ENCODE measurements at regions not wholly inside any gene's neighbourhood (a gene's known extent, or its start where the extent isn't known, plus 50 kb on each side); places are given as distances from the start of the nearest gene placed in this dataset.

DNA sequence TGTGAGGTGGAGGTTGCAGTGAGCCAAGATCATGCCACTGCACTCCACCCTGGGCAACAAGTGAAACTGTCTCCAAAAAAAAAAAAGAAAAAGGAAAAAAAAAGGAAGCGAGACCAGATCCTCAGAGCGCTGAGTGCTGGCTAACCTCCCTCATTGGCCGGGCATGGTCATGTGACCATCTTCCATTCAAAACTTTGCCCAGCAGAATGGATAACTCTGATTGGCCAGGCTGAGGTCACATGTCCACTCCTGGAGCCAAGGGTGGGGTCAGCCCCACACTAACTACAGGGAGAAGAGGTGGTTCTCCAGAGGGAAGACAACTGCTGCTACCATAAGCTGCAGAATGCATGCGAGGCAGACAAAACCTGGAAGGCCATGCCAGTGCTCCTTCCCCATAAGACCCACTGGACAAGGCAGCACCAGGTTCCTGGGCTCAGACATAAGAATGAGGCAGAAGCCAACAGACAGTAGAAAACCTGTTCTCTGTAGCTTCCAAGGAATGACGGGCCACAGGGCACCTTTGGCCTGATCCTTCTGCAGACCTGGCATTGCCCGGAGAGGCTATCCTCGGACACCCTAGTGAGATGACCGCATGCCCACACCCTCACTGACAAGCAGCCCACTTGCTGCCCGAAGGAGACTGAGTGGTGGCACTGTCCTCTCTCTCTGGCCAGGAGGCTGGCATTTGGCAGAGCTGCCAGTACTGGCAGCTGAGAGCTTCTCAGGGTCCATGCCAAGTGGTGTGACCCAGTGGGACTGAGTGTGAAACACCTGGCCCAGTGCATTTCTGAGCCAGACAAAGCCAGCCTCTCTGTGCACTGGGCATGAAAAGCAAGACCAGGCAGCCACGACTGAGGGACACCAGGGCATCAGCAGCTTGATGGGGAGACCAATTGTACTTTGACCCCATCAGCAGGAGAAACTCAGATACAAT lies 311.9 kb upstream of the SULF2 start:
- DNase-seq, result no peak

GRCh38 chr20:48096212-48096875 lies 311.1 kb upstream of the SULF2 start:
- no peak for DNase-seq

DNA sequence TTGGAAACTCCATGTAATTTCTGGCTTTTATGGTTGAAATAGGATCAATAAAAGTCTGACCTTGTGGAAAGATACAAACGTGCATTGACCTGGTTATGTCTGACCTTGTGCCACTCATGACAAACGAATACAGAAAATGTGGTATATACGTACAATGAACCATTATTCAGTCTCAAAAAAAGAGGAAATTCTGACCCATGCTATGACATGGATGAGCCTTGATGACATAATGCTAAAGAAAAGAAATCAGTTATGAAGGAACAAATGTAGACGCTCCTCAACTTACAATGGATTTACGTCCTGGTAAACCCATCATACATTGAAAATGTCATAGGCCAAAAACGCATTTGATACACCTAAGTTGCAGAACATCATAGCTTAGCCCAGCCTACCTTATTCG lies 309.7 kb upstream of the SULF2 start:
- DNase-seq, result no peak

DNA sequence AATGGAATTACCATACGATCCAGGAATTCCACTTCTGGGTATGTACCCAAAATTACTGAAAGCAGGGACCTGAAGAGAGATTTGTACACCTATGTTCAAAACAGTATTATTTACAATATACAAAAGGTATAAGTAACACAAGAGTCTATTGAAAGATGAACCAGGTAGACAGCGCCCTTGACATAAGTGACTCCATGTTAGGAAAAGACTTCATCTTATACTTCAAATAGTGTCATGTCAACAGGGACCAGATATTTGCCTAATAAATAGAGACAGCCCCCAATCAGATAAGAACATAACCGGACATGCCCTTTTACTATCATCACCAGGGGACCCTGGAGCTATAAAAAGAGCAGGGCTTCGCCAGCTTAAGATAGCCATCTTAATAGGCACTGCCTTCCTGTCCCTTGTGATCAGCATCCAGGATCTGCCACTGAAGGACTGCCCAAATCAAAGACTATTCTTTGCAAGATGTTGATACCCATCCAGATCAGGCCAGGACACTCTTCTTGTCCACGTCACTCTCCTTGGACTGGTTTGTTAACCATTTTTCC lies 309.0 kb upstream of the SULF2 start:
- no peak for DNase-seq

GRCh38 chr20:48092596-48093280 lies 307.5 kb upstream of the SULF2 start:
- DNase-seq, result no peak

DNA sequence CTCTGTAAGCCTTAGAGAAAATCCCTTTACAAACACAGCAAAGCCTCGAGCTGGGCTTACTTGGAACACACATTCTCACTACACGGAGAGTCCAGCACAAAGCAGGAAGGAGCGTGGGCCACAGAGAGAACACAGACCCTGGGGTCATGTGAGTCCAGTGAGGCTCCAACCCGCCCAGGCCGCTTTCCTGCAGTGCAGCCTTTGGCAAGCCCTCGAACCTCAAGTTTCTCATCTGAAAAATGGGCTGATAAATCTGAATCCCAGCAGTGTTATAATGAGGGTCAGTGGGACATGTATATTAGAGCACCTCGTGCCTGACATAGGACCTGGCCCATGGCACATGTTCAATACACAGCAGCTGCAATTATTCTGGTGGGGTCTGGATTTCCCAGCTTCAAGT lies 305.5 kb upstream of the SULF2 start:
- DNase-seq, result no peak

DNA sequence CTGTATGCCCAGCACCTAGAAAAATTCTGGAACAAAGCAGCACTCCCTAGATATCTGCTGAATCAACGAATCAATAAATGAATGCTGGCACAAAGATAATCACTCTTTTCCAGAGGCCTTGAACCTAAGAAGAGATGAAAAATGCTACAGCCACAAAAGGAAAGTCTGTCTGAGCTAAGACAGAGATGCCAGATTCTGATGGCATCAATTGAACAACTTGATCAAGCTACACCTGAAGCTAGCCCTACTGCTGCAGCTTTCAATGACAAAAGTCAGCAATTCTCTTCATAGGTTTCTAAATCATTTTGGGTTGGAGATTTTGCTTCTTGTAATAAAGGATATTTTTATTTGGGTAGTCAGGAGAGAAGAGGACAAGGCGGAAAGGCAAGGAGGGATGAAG lies 305.0 kb upstream of the SULF2 start:
- DNase-seq, result no peak

DNA sequence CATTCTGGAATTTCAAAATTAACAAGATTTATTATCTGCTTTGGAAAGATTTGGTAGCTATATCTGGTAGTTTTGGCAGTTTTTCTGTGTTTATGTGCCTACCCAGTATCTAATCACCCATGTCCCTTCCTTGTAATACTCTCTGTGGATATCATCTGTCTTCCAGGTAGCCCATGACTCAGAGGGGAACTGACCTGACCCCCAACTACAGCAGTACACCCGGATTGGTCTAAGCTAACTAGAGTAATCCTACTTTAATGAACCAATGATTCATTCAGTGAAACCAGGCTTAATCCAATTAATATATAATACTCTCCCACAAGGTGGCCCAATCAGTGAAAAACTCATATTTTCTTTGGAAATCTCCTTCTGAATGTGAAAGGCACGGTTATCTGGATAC lies 295.3 kb upstream of the SULF2 start:
- DNase-seq, result no peak

DNA sequence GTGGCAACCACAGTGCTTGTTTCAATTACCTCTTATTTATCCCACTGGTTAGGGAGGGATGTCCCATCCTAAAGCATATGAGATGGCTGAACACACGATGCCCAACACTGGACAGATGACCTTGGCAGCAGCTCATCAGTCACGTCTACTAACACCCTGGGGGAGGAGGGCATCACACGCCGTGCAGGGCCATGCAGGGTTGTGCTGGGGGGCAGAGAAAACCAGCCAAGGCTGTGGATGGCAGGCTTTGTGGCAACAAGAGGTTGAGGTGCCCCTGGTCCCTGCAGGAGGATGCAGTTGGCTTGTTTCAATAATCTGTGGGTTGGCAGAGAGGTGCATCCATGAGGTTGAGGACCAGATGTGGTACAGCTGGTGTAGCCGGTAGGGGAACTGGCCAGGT lies 293.7 kb upstream of the SULF2 start:
- no peak for DNase-seq

DNA sequence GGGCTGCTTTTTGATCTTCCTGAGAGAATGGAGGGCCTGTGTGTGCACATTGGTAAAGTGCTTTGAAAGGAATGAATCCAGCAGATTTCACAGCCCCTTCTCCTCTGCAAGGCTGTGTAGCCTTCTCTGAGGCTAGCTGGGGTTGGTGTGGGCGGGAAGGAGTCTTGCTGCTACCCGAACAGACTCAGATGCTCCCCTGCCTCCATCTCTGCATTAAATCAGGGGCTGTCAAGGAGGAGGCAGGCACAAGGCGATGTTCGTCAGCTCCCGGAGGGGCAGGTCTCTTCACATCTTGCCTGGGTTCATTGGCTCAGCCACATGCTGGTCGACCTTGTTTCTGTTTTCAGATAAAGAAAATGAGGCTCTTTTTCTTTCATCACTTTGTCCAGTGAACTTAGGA lies 291.5 kb upstream of the SULF2 start:
- no peak for DNase-seq

- DNase-seq, result no peak
Measured at GRCh38 chr20:48076247-48076646, 291.0 kb upstream of the SULF2 start.

GRCh38 chr20:48075591-48076174 lies 290.4 kb upstream of the SULF2 start:
- no peak for DNase-seq

GRCh38 chr20:48070991-48071652 lies 285.8 kb upstream of the SULF2 start:
- DNase-seq, result no peak

- no peak for DNase-seq
Measured at GRCh38 chr20:48069596-48069995, 284.3 kb upstream of the SULF2 start.

DNA sequence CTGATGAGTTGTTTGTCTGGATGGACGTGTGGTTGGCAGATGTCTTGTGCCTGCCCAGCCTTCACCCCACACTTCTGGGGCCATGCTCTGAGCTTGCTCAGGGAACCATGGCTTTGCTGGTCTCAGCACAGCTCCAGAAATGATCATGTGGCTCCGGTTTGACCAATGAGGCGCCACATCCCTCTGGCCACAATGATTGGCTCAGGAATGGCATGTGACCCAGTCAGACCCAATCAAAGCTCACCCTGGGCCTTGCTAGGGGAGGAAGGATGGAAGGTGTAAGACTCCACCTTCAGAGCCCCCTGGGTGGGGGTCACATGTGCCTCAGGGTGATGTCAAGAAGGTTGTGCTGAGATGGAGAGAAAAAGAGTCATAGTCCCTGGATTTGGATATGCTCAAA lies 281.6 kb upstream of the SULF2 start:
- DNase-seq, result no peak

- no peak for DNase-seq
Measured at GRCh38 chr20:48066246-48066645, 281.0 kb upstream of the SULF2 start.

- DNase-seq, result no peak
Measured at GRCh38 chr20:48065833-48066232, 280.6 kb upstream of the SULF2 start.

- no peak for DNase-seq
Measured at GRCh38 chr20:48064929-48065328, 279.6 kb upstream of the SULF2 start.

DNA sequence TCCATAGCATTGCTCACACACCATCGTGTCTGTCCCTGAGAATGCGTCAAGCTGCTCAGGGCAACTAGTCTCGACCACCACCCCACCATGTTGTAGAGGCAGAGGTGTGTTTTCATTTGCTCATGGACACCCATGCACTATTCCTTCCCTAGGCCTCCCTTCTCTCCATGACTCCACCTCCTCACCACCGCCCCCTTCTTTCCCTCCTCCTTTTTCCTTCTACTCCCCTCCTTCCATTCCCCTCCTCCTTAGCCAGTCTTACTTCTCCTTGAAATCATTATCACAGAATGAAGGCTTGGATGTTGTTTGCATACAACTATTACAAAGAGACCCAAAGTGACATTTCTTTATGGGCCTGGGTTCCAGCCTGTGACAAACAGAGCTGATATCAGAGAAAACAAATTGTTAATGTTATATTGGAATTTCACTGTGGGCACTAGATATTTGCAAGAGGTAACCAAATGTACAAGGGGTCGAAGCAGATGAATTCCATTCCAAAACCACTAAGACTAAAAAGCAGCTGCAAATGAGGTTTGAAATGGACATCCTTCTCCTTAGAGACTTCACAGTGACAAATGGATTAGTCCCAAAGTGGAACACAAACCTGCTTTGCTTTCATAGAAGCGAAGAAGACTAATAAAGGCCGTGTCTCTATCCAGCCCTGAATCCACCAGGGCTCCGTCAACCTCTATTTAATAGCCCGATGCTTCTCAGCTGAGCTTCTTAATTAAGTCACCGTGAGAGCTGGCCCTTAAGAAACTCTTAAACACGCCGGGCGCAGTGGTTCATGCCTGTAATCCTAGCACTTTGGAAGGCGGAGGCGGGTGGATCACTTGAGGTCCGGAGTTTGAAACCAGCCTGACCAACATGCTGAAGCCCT lies 275.8 kb upstream of the SULF2 start:
- DNase-seq, result no peak

DNA sequence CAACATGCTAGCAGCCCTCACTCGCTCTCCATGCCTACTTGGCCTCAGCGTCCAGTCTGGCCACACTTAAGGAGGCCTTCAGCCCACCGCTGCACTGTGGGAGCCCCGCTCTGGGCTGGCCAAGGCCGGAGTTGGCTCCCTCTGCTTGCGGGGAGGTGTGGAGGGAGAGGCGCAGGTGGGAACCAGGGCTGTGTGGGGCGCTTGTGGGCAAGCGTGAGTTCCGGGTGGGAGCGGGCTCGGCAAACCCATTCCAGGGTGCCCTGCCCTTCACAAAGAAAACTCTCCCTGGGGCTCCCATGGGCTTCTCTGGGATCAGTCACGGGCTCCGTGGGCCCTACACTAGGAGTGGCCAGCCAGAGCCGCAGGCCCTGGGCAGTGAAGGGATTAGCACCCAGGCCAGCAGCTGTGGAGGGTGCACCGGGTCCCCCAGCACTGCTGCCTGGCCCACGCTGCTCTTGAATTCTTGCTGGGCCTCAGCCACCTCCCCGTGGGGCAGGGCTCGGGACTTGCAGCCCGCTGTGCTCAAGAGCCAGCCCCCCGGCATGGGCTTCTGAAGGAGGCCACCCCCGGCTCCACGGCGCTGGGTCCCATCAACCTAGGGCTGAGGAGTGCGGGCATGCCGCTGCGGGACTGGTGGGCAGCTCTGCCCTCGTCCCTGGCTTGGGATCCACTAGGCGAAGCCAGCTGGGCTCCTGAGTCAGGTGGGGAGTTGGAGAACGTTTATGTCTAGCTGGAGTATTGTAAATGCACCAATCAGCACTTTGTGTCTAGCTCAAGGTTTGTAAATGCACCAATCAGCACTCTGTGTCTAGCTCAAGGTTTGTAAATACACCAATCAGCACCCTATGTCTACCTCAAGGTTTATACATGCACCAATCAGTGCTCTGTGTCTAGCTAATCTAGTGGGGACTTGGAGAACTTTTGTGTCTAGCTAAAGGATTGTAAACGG lies 273.6 kb upstream of the SULF2 start:
- no peak for DNase-seq
